22Rv1 (cell line): ENCODE measurements at regions not wholly inside any gene's neighbourhood (a gene's known extent, or its start where the extent isn't known, plus 50 kb on each side); places are given as distances from the start of the nearest gene placed in this dataset.

Source experiments
- ZFX ChIP-seq: fragments of 450-650 bp; IDR thresholded peaks from 2 replicates; pipeline ENCODE4 v1.6.1; 2017; ENCODE audit warnings: antibody characterized with exemption, borderline replicate concordance
- TF ChIP-seq, protein P1 (sequence below): fragments of 450-650 bp; IDR thresholded peaks from 2 replicates; pipeline ENCODE4 v1.5.1; 2017; ENCODE audit warnings: mild to moderate bottlenecking

DNA sequence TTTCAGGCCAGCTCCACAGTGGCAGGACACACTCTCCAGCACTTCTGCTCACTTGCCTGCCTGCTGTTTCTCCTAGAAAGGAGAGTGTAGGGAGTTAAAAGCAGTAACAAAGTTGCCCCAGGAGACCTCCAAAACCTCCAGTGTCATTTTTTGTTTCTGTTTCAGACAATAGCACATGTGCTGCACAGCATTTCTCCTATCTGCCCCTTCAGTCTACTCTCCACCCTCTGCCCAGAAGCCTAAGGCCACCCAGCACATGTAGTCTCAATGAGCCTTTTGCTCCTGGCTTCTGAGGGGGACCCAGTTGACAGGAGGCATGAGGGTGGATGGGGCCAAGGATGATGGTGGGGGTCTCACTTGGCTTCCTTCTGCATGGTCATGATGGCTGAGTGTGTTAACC, 329.6 kb upstream of the CLNK start:
- TF ChIP-seq, protein P1, sequence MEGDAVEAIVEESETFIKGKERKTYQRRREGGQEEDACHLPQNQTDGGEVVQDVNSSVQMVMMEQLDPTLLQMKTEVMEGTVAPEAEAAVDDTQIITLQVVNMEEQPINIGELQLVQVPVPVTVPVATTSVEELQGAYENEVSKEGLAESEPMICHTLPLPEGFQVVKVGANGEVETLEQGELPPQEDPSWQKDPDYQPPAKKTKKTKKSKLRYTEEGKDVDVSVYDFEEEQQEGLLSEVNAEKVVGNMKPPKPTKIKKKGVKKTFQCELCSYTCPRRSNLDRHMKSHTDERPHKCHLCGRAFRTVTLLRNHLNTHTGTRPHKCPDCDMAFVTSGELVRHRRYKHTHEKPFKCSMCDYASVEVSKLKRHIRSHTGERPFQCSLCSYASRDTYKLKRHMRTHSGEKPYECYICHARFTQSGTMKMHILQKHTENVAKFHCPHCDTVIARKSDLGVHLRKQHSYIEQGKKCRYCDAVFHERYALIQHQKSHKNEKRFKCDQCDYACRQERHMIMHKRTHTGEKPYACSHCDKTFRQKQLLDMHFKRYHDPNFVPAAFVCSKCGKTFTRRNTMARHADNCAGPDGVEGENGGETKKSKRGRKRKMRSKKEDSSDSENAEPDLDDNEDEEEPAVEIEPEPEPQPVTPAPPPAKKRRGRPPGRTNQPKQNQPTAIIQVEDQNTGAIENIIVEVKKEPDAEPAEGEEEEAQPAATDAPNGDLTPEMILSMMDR, result no peak
- TF ChIP-seq ZFX, result no peak
